ENCODE measurements at regions not wholly inside any gene's neighbourhood (a gene's known extent, or its start where the extent isn't known, plus 50 kb on each side); places are given as distances from the start of the nearest gene placed in this dataset.
"Not testable (repeated sequence)": the region's sequence is repeated elsewhere in the genome, so short reads cannot be mapped to it uniquely, and the experiment has no call there.

DNA sequence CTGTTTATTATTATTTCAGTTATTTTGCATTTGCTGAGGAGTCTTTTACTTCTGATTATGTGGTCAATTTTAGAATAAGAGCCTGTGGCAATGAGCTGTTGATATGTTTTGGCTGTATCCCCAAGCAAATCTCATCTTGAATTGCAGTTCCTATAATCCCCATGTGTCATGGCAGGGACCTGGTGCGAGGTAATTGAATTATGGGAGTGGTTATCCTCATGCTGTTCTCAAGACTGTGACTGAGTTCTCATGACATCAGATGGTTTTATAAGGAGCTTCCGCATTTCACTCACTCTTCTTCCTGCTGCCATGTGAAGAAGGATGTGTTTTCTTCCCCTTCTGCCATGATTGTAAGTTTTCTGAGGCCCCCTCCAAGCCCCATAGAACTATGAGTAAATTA lies 114.9 kb upstream of the SLCO6A1 start:
- DNase-seq (ENCODE audit: low read depth in 1 of 2, low spot score in 1 of 2): no peak

DNA sequence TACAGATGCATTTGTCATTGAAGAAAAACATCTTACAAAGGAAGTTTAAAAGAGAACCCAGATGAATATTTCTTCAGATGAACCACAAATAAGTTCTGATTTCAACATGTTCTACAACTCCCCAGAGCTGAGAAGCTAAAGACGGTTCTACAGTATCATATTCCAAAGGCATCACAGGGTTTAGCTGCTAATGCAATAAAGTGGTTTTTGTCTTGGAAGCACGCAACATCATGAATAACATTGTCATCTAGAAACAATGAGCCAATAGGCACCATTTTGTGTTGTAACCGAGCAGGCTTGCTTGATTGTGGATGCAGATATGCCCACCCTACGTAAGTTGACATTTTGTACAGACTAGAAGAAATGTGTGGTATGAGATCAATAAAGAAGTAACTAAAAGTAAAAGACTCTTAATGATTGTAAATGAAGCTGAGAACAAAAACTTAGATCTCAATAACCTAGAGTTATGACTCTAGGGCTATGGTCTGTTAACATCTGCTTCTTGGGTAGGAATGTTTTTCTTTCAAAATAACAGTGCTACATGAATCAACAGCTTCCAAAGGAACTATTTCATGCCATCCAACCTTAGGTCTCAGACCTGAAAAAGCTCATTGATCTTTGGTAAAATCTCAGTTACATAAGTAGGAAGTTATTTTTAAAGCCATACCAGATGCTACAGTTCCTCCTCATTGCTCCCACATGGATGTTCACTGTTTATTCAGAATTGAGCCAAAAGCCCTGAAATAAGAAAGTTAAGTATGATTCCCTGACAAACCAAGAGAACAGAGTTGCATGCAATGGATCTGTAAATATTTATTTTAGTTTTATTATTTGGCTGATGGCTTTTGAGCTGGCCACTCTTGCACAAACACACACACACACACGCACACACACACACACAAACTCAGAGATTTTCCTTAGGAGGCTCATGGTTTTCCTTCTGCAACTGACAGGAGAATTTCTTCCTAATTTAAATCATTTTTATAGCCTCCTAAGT lies 118.7 kb upstream of the SLCO6A1 start:
- DNase-seq (ENCODE audit: low read depth in 1 of 2, low spot score in 1 of 2): no peak

- DNase-seq (ENCODE audit: low read depth in 1 of 2, low spot score in 1 of 2): no peak
These were observed 123.5 kb upstream of the SLCO6A1 start for GRCh38 chr5:102622262-102622661.

- no peak for DNase-seq (ENCODE audit: low read depth in 1 of 2, low spot score in 1 of 2)
These were observed 124.7 kb upstream of the SLCO6A1 start for GRCh38 chr5:102623329-102624065.

DNA sequence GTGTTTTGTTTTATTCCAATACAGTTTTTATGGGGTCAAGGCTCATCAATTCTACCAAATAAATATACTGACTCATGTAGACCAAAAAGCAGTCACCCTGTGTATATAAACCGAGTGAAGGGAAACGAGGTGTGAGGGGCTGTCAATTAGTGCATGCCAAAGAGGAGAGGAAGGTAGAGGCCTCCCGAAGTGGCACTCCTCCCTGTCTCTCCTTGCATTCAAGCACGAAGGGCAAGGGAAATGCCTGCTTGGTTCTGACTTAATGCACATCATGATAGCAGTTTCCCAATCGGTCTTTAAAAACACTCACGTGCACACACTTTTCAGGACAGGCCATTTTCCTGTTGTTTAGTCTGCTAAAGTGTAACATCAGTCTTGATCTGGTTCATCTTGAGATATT lies 125.6 kb upstream of the SLCO6A1 start:
- no peak for DNase-seq (ENCODE audit: low read depth in 1 of 2, low spot score in 1 of 2)

DNA sequence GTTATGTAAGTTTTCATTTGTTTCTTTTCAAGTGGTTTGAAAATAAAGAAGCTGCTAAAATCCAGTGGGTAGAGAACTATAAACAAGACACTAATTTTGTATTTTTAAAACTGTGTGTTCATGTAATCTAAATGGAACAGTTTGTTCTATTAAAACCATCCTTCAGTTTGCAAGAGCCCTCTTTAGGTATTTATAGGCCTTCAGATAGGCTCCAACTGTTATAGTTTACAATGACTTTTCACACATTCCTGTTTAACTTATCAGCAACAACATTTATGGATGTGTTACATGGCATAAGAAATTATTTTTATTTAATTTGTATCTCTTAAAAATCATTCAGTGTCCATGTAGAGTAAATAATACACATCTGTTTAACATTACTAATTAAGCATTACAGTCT lies 126.7 kb upstream of the SLCO6A1 start:
- DNase-seq (ENCODE audit: low read depth in 1 of 2, low spot score in 1 of 2): no peak

- DNase-seq (ENCODE audit: low read depth in 1 of 2, low spot score in 1 of 2): no peak
These were observed 127.1 kb upstream of the SLCO6A1 start for GRCh38 chr5:102625928-102626327.

GRCh38 chr5:102627315-102627714 lies 127.8 kb upstream of the PAM start:
- DNase-seq (ENCODE audit: low read depth in 1 of 2, low spot score in 1 of 2): no peak

DNA sequence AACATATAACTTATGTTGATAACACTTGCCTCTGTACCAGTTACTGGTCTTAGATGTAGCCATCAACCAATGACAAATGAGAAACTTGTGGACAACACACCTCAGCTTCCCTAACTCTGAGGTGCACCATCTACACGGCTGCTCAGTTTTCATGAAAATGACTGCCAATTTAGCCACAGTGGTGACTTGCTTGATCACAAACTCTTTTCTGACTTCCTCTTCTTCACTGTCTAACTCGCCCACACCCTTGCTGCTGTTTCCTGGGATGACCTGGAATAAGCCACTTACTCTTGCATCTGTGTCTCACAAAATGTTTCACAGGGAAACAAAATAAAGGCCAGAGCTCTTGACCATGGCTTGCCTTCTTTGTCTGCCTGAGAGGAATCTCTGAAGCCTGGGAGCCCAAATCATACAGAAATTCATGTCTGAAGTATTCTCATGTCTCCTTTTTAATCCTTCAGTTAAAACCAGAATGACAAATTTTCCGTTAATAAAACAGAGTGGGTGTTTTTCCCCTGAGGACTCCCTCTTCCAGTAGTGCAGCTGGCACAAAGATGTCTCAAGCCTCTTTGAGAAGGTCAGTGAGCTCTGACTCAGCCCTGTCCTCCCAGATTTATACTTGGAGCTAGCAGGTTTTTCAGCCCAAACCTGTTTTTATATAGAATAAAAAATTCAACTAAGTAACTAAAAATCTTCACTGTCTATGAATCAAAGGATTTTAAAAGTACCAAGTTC lies 126.5 kb upstream of the PAM start:
- DNase-seq (ENCODE audit: low read depth in 1 of 2, low spot score in 1 of 2): no peak

- no peak for DNase-seq (ENCODE audit: low read depth in 1 of 2, low spot score in 1 of 2)
These were observed 125.1 kb upstream of the PAM start for GRCh38 chr5:102629827-102630605.

DNA sequence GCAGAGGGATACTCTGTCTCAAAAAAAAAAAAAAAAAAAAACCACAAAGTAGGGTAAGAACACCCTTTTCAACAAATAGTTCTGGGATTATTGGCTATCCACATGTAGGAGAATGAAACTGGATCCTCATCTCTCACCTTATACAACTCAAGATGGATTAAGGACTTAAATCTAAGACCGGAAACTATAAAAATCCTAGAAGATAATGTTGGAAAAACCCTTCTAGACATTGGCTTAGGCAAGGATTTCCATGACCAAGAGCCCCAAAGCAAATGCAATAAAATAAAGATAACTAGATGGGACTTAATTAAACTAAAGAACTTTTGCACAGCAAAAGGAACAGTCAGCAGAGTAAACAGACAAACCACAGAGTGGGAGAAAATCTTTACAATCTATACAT lies 119.7 kb upstream of the PAM start:
- not testable (repeated sequence) for DNase-seq (ENCODE audit: low read depth in 1 of 2, low spot score in 1 of 2)

GRCh38 chr5:102638316-102638715 lies 116.8 kb upstream of the PAM start:
- DNase-seq (ENCODE audit: low read depth in 1 of 2, low spot score in 1 of 2): no peak

- DNase-seq (ENCODE audit: low read depth in 1 of 2, low spot score in 1 of 2): no peak
These were observed 116.0 kb upstream of the PAM start for GRCh38 chr5:102638912-102639652.

DNA sequence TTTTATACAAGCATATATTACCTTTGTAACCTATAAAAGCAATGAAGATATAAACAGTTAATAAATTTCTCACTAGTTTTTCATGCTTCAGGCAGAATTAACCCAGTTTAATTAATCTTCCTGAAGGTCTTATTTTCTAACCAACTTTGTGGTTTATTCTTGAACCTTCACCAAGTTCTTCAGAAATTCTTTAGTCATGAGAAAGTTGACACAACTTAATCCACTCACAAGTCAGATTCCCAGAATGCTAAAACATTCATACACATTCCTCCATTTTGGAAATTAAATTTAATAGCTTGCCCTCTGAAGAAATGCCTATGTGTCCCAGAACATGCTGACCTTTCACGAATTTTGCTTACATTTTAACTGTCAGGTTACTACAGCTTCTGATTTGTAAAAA lies 105.4 kb upstream of the PAM start:
- DNase-seq (ENCODE audit: low read depth in 1 of 2, low spot score in 1 of 2): no peak

GRCh38 chr5:102651466-102651865 lies 103.6 kb upstream of the PAM start:
- DNase-seq (ENCODE audit: low read depth in 1 of 2, low spot score in 1 of 2): no peak

- DNase-seq (ENCODE audit: low read depth in 1 of 2, low spot score in 1 of 2): no peak
These were observed 100.4 kb upstream of the PAM start for GRCh38 chr5:102654559-102655349.

DNA sequence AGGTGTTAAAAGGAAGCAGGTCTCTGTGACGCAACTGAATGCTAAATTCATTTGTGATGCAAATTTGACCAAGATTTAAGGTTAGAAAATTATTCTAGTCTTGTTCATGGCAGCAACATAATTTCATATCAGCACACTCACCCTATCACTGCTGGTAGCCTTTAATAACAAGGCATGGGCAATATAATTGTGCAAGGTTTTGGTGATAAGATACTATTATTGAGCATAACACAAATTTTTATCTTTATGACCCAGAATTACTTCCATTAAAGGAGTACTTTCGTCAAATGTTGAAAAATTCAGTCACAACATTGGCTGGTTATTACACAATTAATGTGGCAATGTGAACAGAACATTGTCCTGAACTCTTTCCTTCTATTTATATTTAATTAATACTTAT lies 96.0 kb upstream of the PAM start:
- DNase-seq (ENCODE audit: low read depth in 1 of 2, low spot score in 1 of 2): no peak

DNA sequence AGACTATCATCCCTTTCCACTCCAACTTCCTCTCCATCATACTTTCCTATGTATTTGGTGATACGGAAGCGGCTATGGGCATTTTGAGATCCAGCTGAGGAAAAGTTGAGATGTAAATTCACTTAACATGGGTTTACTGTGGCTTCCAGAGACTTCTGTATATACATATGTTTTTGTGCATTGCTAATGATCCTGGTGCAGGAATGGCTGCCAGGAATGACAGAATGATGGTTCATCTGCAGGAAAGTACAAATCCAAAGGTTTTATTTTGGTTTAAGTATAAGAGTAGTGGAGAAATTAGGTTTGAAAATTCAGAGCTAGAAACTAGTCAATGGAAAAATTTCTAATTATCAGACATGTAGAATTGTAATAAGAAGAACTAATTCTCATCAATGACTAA lies 95.0 kb upstream of the PAM start:
- DNase-seq (ENCODE audit: low read depth in 1 of 2, low spot score in 1 of 2): no peak
